Keratinocyte (primary cell): ENCODE measurements at regions not wholly inside any gene's neighbourhood (a gene's known extent, or its start where the extent isn't known, plus 50 kb on each side); places are given as distances from the start of the nearest gene placed in this dataset.

Experiments used
- DNase-seq: peaks from one replicate; pipeline ENCODE4 v3.0.0-alpha.2; 2011; ENCODE audit warnings: low read depth, missing footprints, low spot score
- FAIRE-seq: peaks from 2 replicates; lab custom pipeline; 2011; peaks lifted over from hg19 to GRCh38; lab: Jason Lieb, UNC
- H2AFZ ChIP-seq: 2 replicates; pipeline ENCODE4 v1.6.0; 2012; ENCODE audit warnings: low read length, control low read depth, inconsistent platforms; ENCODE audit not compliant: control insufficient read depth
- H3K27ac ChIP-seq: 2 replicates; pipeline ENCODE4 v1.5.1; 2011; ENCODE audit warnings: low read length; ENCODE audit not compliant: control insufficient read depth, insufficient read depth
- H3K27me3 ChIP-seq: 3 replicates; pipeline ENCODE4 v1.6.0; 2011; ENCODE audit warnings: low read length; ENCODE audit not compliant: control insufficient read depth, insufficient read depth; ENCODE audit errors: extremely low read depth
- H3K36me3 ChIP-seq, 2 experiments: 2 replicates in 1 of 2; 3 replicates in 1 of 2; pipeline ENCODE4 v1.5.1; 2011; ENCODE audit warnings: low read length in 2 of 2, mild to moderate bottlenecking in 1 of 2; ENCODE audit not compliant: control insufficient read depth in 2 of 2, insufficient read depth in 2 of 2; ENCODE audit errors: extremely low read depth in 1 of 2
- H3K4me1 ChIP-seq: 3 replicates; pipeline ENCODE4 v1.5.1; 2011; ENCODE audit warnings: low read length; ENCODE audit not compliant: control insufficient read depth, insufficient read depth; ENCODE audit errors: extremely low read depth
- H3K4me2 ChIP-seq: 3 replicates; pipeline ENCODE4 v1.6.0; 2011; ENCODE audit warnings: low read depth, low read length; ENCODE audit not compliant: control insufficient read depth, insufficient read depth; ENCODE audit errors: extremely low read depth
- H3K4me3 ChIP-seq, 3 experiments: fragments of 200-600 bp in 1 of 3; sonication (generic) in 1 of 3; 2 replicates in 2 of 3; 3 replicates in 1 of 3; pipeline ENCODE4 v1.5.1; 2011 to 2016; ENCODE audit warnings: low read length in 3 of 3, mild to moderate bottlenecking in 3 of 3, control low read depth in 2 of 3, inconsistent platforms in 1 of 3, low read depth in 1 of 3, mixed read lengths in 1 of 3, mixed run types in 1 of 3, moderate library complexity in 1 of 3; ENCODE audit not compliant: control insufficient read depth in 2 of 3, insufficient read depth in 2 of 3; ENCODE audit errors: extremely low read depth in 1 of 3
- H3K79me2 ChIP-seq: 2 replicates; pipeline ENCODE4 v1.6.0; 2012; ENCODE audit warnings: low read length; ENCODE audit not compliant: control insufficient read depth, insufficient read depth
- H3K9ac ChIP-seq: 3 replicates; pipeline ENCODE4 v1.6.0; 2011; ENCODE audit warnings: low read length; ENCODE audit not compliant: control insufficient read depth, insufficient read depth; ENCODE audit errors: extremely low read depth
- H3K9me1 ChIP-seq: 3 replicates; pipeline ENCODE4 v1.6.0; 2011; ENCODE audit warnings: low read length; ENCODE audit not compliant: control insufficient read depth, insufficient read depth; ENCODE audit errors: extremely low read depth
- H3K9me3 ChIP-seq: 2 replicates; pipeline ENCODE4 v1.5.1; 2012; ENCODE audit warnings: low read depth, low read length; ENCODE audit not compliant: control insufficient read depth
- H4K20me1 ChIP-seq: 3 replicates; pipeline ENCODE4 v1.6.0; 2011; ENCODE audit warnings: low read length; ENCODE audit not compliant: control insufficient read depth, insufficient read depth; ENCODE audit errors: extremely low read depth
- EZH2 ChIP-seq: IDR thresholded peaks from one replicate; pipeline ENCODE4 v1.6.1; 2012; ENCODE audit warnings: inconsistent platforms, mild to moderate bottlenecking, low read length, moderate library complexity
- dilution Hi-C: fragments of 300-500 bp; cut with MboI; formaldehyde crosslinking; loops from one replicate; pipeline ENCODE4 v1.7.0; 2020; ENCODE audit warnings: low sequenced_read_pairs; ENCODE audit not compliant: extremely low pct_ligation_motif_present
- TF ChIP-seq, protein P1 (sequence below), 3 experiments: IDR thresholded peaks in 1 of 3; conservative IDR thresholded peaks in 1 of 3; optimal IDR thresholded peaks in 1 of 3; 2 replicates in 2 of 3; 3 replicates in 1 of 3; pipeline versions ENCODE3 to v1.5.1; 2011; ENCODE audit warnings: low read length in 3 of 3, mild to moderate bottlenecking in 3 of 3, moderate library complexity in 2 of 3, control low read depth in 1 of 3, inconsistent platforms in 1 of 3; ENCODE audit not compliant: insufficient read depth in 2 of 3; ENCODE audit errors: extremely low read depth in 1 of 3

DNA sequence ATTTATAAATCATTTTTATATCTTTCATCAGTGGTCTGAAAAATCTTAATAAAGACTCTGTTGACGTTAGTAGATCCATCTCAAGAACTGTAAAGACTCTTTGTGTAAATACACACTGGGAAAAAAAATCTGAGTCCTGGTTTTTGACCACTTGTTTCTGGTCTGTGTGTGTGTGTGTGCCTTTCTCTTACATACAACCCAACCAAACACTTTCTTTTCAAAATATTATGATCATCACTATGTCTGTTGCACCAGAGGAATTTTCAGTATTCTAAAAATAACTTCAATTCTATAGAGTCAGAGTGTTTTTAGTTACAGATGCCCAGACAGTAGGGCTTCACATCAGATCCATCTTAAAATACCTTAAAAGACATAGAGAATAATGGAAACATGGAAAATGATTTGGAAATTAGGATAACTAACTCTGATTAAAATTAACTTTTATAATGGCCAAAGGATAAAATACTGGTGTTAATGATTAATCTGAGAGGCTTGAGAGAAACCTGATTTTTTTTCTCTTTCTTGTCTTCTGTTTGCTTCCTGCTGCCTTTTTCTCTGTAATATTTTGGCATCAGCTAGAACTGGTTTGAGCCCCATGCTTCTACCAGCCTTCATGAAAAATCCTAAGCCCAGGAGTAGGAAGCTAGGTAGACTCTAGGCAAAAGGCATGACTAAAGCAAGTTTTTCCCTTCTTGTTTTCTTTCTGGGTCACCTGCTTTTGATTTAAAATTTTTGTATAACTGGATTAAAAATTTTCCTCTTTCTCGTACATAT, 99.7 kb downstream of the ATXN3L start:
- no peak overlapping the region for H3K4me2 ChIP-seq
- no peaks in the 10 kb centered on the region for H3K9me3 ChIP-seq
- no peaks in the 10 kb centered on the region for H3K36me3 ChIP-seq
- FAIRE-seq (no peak), DNase-seq (no peak)
- no peak overlapping the region for H2AFZ ChIP-seq
- no peak overlapping the region for H3K9ac ChIP-seq
- H3K4me1 ChIP-seq: peaks cover 24% of the 10 kb centered on the region
- H4K20me1 ChIP-seq: no peaks in the 10 kb centered on the region
- H3K4me3 ChIP-seq: no peak overlapping the region
- no peaks in the 10 kb centered on the region for H3K9me1 ChIP-seq
- H3K27ac ChIP-seq: no peak overlapping the region
- H3K79me2 ChIP-seq: no peaks in the 10 kb centered on the region
- TF ChIP-seq, protein P1, sequence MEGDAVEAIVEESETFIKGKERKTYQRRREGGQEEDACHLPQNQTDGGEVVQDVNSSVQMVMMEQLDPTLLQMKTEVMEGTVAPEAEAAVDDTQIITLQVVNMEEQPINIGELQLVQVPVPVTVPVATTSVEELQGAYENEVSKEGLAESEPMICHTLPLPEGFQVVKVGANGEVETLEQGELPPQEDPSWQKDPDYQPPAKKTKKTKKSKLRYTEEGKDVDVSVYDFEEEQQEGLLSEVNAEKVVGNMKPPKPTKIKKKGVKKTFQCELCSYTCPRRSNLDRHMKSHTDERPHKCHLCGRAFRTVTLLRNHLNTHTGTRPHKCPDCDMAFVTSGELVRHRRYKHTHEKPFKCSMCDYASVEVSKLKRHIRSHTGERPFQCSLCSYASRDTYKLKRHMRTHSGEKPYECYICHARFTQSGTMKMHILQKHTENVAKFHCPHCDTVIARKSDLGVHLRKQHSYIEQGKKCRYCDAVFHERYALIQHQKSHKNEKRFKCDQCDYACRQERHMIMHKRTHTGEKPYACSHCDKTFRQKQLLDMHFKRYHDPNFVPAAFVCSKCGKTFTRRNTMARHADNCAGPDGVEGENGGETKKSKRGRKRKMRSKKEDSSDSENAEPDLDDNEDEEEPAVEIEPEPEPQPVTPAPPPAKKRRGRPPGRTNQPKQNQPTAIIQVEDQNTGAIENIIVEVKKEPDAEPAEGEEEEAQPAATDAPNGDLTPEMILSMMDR (optimal IDR thresholded peaks at IDR 0.05 in 1 of 3, IDR thresholded peaks at IDR 0.05 in 1 of 3, conservative IDR thresholded peaks at IDR 0.05 in 1 of 3; ENCODE audit: extremely low read depth in 1 of 3, insufficient read depth in 2 of 3, low read length in 3 of 3): no peak
- TF ChIP-seq EZH2: no peak
- dilution Hi-C loops: loop anchor here (10.0 kb wide), 1 partner anchor 245 kb away; no protein-coding TSS in a partner anchor
- H3K27me3 ChIP-seq: no peaks in the 10 kb centered on the region

DNA sequence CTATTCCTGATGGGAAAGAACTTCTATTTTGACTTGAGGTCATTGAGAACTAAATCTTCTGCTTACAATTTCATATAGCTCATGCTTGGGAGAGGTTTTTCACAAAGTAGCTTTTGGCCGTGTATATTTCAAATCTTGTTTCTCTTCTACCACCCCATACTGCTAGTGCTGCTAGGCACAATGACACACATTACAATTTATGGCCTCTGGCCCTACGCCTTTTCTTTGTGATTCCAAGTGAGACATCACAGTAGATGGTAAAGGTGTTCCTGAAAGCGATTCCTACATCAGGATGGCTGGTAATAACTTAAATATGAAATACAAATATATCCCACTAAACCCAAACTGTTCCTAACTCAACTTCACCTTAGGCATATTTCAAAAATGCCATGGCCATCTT, 101.1 kb downstream of the ATXN3L start:
- Histone ChIP-seq H3K9me1 (no peaks in the 10 kb centered on the region), H2AFZ (no peak overlapping the region), H4K20me1 (no peaks in the 10 kb centered on the region), H3K9me3 (no peaks in the 10 kb centered on the region), H3K27me3 (no peaks in the 10 kb centered on the region), H3K27ac (no peak overlapping the region), H3K4me2 (no peak overlapping the region), H3K4me1 (peaks cover 12% of the 10 kb centered on the region), H3K9ac (no peak overlapping the region), H3K36me3 (no peaks in the 10 kb centered on the region), H3K79me2 (no peaks in the 10 kb centered on the region), H3K4me3 (no peak overlapping the region)
- FAIRE-seq: no peak
- dilution Hi-C loops: no loop called here
- no peak for DNase-seq
- TF ChIP-seq EZH2: no peak
- TF ChIP-seq, protein P1 (optimal IDR thresholded peaks at IDR 0.05 in 1 of 3, IDR thresholded peaks at IDR 0.05 in 1 of 3, conservative IDR thresholded peaks at IDR 0.05 in 1 of 3; ENCODE audit: extremely low read depth in 1 of 3, insufficient read depth in 2 of 3, low read length in 3 of 3): no peak
